Fibroblast of skin of left quadriceps (primary cell): ENCODE measurements at regions not wholly inside any gene's neighbourhood (a gene's known extent, or its start where the extent isn't known, plus 50 kb on each side); places are given as distances from the start of the nearest gene placed in this dataset.

ENCODE experiments used
- DNase-seq, 2 experiments: peaks; one replicate each; pipeline ENCODE4 v3.0.0-alpha.2; 2013; ENCODE audit warnings: low read depth in 2 of 2

DNA sequence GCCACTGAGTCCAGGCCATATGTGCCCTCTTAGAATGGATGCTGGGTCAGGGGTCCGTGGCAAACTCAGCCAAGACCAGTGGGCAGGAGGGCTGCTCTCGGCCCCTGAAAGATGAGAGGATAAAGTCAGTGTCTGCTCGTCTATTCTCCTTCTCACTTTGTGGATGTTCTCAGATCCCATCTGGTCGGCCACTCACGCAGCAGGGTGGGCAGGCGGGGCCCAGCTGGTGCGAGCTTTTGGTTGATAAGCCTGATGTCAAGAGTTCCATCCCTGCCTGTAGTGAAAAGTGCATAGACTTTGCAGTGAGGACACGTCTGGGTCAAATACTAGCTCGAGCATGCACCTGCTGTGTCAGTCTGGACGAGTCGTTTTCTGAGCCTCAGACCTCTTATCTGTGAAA lies 556.2 kb upstream of the EEF2KMT start:
- DNase-seq = no peak

DNA sequence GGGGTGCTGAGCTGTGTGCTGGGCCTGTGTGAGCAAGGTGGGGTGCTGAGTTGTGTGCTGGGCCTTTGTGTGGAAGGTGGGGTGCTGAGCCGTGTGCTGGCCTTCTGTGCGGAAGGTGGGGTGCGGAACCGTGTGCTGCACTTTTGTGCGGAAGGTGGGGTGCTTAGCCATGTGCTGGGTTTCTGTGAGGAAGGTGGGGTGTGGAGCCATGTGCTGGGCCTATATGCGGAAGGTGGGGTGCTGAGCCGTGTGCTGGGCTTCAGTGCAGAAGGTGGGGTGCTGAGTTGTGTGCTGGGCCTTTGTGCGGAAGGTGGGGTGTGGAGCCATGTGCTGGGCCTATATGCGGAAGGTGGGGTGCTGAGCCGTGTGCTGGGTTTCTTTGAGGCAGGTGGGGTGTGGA lies 555.4 kb upstream of the EEF2KMT start:
- DNase-seq = no peak

DNA sequence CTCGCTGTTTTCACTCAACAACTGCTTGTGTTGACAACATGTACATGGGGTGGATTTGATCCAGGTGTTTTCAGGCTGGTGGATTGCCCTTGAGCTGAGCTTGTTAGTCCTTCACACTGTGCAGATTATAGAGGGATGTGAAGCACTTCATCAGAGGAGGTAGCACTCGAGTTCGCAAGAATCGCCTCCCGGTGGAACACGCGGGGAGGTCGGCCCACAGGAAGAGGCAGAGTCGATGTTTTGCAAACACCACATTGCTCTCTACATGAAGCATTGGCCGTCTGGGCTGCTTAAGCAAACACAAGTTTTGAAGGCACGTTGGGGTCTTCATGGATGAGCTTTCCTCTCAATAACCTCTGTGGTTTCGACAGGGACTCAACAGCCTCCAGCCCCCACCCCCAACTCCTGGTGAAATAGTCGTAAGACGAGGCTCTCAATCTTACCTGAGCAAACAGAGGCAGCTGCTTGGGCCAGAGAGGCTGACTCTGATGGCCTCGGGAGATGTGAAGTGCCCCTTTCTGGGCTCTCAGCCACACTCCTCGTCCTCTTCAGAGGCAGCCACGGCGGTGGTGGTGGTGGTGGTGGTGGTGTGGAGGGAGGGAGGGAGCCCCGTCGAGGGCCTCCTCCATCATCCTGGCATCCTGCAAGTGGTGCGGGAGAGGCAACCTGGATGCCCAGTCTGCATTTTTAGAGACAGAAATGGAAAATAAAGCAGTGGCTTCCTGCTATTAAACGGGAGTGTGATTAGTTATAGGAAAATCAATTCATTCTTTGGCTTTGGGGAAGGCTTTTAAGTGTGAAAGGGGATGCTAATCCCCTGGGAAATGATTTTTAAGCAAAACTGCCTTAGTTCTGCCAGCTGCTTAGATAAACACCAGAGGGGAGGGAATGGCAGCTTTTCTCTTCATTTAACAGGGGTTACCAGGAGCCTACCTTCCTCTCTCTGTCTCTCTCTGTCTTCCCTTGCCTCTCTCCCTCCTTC lies 552.5 kb upstream of the EEF2KMT start:
- no peak for DNase-seq

GRCh38 chr16:5647051-5647450 lies 549.5 kb upstream of the EEF2KMT start:
- DNase-seq = no peak

DNA sequence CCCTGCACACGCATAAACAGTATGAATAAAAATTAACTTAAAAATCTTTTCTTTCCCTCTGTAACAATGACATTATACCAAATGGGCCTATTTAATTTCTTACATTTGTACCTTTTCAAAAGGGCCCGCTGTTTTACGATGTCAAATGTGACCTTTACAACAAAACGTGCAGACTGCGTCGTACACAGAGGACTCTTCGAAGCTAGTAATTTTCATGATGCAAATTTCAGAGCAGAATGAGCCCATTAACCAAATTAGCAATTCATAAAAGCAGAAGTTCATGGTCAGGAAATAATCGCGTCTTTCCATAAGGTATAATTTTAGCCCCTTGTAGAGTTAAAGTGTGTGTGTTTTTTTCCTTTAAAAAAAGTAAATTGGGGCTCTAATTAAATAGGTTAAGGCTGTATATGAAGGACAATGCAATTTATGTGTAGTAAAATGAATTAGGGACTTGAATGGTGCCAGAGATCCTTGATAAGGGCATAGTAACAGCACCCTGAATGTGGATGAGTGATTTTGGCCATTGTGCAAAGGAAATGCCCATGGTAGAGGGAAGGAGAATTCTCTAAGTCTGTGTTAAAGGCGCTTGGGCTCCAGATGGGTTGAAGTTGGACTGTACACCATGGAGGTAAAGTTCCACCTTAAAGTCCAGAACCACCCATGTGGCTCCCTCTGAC lies 546.4 kb upstream of the EEF2KMT start:
- DNase-seq = no peak

GRCh38 chr16:5642436-5642835 lies 544.8 kb upstream of the EEF2KMT start:
- DNase-seq = no peak

DNA sequence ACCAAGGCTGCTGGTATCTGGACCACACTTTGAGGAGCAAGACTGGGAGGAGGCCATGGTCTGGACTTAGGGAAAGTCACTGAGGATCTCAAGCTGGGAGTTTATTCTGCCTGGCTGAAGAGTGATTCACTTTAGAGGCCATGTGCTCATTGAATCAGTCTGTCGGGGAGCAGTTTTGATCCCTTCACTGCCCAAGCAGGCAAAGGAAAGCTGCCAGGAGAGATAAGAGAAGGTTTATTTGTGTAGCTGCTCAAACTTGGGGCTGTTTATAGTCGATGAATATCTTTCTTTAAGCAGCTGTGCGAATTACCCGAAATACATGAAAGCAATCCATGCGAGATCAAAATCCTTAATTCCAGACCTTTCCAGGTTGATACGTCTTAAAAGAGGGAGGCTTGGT lies 544.4 kb upstream of the EEF2KMT start:
- DNase-seq = no peak

DNA sequence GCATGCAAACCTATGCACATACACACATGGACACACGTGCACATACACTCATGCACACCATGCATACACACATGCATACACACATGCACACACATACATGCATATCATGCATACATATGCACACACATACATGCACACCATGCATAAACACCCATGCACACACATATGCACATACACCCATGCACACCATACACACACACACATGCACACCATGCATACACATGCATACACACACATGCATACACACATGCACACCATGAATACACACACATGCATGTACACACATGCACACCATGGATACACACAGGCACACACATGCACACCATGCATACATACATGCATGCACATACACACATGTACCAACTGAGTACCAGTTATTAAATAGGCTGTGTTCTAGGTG lies 543.3 kb upstream of the EEF2KMT start:
- no peak for DNase-seq

- no peak for DNase-seq
These were observed 541.9 kb upstream of the EEF2KMT start for GRCh38 chr16:5639531-5639930.

- DNase-seq = no peak
These were observed 537.7 kb upstream of the EEF2KMT start for GRCh38 chr16:5635331-5635730.

DNA sequence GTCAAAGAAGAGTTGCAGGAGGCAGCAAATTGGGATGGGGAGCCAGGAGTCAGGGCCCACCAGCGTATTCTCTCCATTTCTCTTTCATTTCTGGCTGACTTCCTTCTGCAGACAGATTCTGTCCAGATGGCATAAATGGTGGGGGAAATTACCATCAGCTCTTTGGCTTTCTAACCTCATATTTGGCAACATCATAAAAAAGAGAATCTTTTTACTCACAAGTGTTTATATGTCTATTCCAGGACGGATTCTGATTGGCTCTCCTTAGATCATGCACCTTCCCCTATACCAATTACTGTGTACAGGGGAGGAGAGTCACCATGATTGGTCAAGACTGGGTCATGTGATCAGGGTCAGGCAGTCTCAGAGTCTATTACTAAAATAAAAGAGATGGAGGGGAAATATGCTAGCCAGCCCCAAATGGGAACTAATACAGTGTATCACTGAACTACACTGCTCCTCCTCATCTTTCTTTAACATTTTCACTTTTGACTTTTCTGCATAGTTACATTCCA lies 537.1 kb upstream of the EEF2KMT start:
- no peak for DNase-seq

DNA sequence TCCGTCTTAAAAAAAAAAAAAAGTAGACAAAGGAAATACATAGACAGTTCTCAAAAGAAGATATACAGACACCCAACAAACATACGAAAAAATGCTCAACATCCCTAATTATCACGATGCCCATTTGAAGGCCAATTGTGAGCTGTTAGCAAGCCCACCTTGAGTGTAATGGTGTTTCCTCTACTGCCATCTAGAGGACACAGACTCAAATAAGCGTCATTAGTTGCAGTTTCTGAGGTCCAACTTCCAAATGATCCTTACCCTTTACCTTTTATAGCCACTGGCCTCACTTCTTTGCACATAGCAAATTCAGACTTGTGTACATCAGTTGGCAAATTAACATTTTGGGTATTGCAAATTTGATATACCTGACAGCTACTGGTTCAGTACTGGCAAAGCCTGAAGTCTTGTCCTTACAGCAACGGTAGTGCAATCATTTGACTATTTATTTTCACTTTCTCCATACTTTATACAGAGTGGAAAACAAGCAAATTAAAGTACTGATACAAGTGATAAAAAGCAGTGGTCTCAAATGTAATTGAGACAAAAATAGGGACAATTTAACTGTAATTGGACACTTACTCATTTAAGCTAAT lies 536.3 kb upstream of the EEF2KMT start:
- no peak for DNase-seq

- DNase-seq = no peak
These were observed 524.8 kb upstream of the EEF2KMT start for GRCh38 chr16:5622234-5622884.

DNA sequence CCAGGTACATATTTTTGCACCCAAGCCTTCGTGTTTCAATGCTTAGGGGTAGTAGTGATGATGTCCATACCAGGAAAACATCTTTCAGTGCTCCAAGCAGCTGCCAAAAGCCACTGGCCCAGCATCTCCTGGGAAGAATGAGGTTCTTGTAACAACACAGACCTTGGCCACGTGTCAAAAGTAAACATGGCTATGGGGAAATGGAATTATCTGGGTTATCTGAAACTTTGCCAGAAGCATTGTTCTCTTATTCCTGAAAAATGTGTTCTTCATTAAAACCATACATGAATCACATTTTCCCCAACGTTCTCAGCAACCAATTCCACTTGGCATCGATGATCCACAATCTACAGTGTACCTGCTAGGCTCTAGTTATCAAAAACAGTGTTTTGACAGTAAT lies 524.2 kb upstream of the EEF2KMT start:
- no peak for DNase-seq

DNA sequence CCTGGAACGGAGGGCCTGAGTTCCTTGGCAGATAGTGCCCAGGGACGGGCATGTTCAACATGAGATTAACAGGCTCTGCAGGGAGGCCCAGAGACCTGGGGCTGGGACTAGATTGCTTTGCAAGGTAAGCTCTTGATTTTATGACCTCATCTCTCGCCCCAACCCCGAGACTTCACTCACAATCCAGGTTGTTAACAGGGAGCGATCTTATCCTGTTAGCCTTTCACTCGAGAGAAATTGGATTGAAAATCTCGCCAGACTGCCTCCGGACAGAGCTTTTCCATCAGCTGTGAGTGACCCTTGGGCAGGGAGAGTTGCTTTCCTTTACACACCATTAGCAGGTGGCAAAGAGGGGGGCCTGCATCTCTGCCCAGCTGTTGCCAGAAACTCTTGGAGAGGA lies 521.7 kb upstream of the EEF2KMT start:
- no peak for DNase-seq

DNA sequence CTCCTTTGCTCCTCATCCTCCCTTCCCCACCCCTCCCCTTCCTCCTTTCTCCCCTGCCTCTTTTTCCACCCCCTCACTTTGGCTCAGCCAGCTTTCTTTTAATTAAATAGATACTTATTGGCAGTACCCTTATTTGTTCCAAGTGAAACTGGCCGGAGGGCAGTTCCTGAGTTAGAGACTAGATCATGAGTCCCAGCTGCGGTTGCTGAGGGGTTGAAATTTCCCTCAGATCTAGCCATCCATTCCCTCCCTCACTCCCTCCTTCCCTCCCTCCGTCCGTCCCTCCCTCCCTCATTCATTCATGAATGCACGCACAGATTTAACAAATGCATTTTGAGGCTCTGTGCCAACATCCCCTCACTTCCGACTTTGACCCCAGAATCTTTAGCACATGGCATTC lies 519.2 kb upstream of the EEF2KMT start:
- DNase-seq = no peak

DNA sequence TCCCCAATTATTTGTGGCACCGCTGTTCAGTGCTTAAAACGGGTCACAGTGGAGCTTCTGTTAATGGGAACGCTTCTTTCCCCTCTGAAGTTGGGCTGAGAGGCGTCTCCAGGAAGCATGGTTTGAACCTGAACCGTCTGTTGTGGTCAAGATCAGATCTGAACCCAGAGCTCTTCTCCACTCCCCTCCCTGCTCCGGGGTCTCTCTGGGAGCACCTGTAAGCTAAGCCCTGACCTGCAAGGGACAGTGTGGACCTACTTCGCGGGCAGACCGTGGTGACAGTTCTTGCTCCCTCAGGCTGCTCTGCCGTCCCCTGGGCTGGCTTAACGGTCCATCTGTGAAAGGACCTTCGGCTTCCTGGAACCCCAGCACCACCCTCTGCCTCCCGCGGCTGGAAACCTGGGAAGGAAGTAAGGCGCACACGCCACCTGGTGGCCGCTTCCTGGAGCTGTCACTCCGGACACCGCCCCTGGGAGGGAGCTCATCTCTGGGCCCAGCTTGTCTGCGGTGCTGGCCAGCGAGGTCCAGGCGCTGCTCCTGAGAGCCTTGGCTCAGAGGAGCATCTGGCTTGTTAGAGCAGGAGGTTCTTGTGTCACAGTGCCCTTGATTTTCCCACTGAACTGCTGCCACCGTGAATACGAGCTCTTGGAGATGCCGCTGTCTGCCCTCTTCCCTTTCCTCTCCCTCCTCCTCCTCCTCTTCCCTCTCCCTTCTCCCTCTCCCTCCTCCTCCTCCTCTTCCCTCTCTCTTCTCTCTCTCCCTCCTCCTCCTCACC lies 518.5 kb upstream of the EEF2KMT start:
- DNase-seq = no peak

- DNase-seq = no peak
These were observed 509.6 kb upstream of the EEF2KMT start for GRCh38 chr16:5607169-5607568.

DNA sequence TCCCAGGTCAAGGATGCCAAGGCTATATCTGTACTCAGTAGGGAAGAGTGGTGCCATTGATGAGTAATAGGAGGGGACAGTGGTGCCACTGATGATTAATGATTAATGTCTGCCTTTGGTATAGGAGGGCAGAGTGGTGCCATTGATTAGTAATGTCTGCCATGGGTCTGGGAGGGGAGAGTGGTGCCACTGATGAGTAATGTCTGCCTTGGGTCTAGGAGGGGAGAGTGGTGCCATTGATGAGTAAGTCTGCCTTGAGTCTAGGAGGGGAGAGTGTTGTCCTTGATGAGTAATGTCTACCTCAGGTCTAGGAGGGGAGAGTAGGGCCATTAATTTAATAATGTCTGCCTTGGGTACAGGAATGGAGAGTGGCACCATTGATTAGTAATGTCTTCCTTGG lies 507.8 kb upstream of the EEF2KMT start:
- DNase-seq = no peak

- no peak for DNase-seq
These were observed 507.2 kb upstream of the EEF2KMT start for GRCh38 chr16:5604770-5605169.

DNA sequence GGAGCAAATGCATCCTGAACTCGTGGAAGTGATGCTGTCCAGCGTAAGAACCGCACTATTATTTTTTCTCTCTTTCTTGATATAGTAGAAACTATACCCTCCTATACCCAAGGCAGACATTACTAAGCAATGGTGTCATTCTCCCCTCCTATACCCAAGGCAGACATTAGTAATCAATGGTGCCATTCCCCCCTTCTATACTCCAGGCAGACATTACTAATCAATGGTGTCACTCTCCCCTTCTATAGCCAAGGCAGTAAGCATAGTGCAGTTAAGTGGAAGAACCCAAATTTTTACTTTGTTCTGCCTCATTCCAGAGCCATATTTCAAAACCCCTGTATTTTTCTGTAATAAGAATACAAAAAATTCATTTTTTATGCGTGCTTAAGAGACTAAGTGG lies 506.2 kb upstream of the EEF2KMT start:
- no peak for DNase-seq
